SU-DHL-6 (cell line): ENCODE measurements at regions not wholly inside any gene's neighbourhood (a gene's known extent, or its start where the extent isn't known, plus 50 kb on each side); places are given as distances from the start of the nearest gene placed in this dataset.

Source experiments
- EZH2phosphoT487 ChIP-seq: fragments of 200-600 bp; sonication (generic), shearing (Covaris generic); conservative IDR thresholded peaks from 2 replicates; pipeline ENCODE4 v1.6.1; 2018; ENCODE audit warnings: mild to moderate bottlenecking, antibody characterized with exemption, low read length, moderate library complexity, mixed read lengths
- TF ChIP-seq, protein P1 (sequence below): fragments of 200-600 bp; sonication (generic); IDR thresholded peaks from one replicate; pipeline ENCODE4 v1.5.1; 2017; ENCODE audit warnings: antibody characterized with exemption, mild to moderate bottlenecking, low read length, moderate library complexity; ENCODE audit not compliant: insufficient read depth, poor library complexity, severe bottlenecking

DNA sequence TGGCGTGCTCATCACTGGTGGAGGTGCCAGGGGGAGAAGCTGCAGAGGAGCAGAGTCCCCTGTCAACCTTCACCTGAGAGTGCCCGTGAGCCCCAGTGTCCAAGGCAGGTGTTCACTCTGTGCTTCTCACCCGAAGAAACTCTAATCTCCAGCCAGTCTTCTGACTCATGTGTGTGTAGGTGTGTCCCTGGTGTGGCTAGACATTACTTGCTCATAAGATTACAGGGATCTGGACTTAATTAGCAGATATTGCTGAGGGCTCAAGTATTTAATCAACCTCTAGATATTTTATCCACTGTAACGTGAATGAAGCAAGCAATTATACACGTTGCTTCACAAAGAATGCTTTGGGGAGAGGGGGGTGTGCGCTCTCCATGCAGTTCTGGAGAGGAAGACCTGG lies 72.5 kb downstream of the MED10 start:
- TF ChIP-seq, protein P1, sequence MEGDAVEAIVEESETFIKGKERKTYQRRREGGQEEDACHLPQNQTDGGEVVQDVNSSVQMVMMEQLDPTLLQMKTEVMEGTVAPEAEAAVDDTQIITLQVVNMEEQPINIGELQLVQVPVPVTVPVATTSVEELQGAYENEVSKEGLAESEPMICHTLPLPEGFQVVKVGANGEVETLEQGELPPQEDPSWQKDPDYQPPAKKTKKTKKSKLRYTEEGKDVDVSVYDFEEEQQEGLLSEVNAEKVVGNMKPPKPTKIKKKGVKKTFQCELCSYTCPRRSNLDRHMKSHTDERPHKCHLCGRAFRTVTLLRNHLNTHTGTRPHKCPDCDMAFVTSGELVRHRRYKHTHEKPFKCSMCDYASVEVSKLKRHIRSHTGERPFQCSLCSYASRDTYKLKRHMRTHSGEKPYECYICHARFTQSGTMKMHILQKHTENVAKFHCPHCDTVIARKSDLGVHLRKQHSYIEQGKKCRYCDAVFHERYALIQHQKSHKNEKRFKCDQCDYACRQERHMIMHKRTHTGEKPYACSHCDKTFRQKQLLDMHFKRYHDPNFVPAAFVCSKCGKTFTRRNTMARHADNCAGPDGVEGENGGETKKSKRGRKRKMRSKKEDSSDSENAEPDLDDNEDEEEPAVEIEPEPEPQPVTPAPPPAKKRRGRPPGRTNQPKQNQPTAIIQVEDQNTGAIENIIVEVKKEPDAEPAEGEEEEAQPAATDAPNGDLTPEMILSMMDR = no peak
- no peak for TF ChIP-seq EZH2phosphoT487
